B cell (primary cell): ENCODE measurements at regions not wholly inside any gene's neighbourhood (a gene's known extent, or its start where the extent isn't known, plus 50 kb on each side); places are given as distances from the start of the nearest gene placed in this dataset.

ENCODE experiments used
- ATAC-seq: fragments of 200-7000 bp; cut with Tn5 transposase; one replicate; pipeline ENCODE4 v1.10.0; 2021; ENCODE audit warnings: low read depth, mild to moderate bottlenecking, moderate number of reproducible peaks, moderate library complexity
- CTCF ChIA-PET: fragments of 350-600 bp; sonication (Branson Sonifier 250); formaldehyde crosslinking; loops from one replicate; lab custom pipeline; 2021; ENCODE audit warnings: antibody characterized with exemption, inconsistent platforms; lab: Charles Lee
- POLR2A ChIA-PET: fragments of 350-600 bp; sonication (Branson Sonifier 250); formaldehyde crosslinking; loops from one replicate; lab custom pipeline; 2021; ENCODE audit warnings: antibody characterized with exemption; lab: Charles Lee
- DNase-seq: peaks from one replicate; pipeline ENCODE4 v3.0.0; 2013
- H2AFZ ChIP-seq: 2 replicates; pipeline ENCODE4 v1.6.1; 2012; ENCODE audit warnings: mild to moderate bottlenecking, low read depth, low read length; ENCODE audit not compliant: insufficient read depth, poor library complexity, severe bottlenecking
- H3K27ac ChIP-seq, 2 donors: 1 replicate in 1 of 2; 2 replicates in 1 of 2; pipeline ENCODE4 v1.5.1; 2012 to 2013; ENCODE audit warnings: low read length in 2 of 2, mild to moderate bottlenecking in 2 of 2, moderate library complexity in 1 of 2
- H3K27me3 ChIP-seq, 4 experiments: fragments of 200-600 bp in 1 of 4; sonication (generic) in 1 of 4; replicated peaks in 1 of 4; 1 replicate in 2 of 4; 2 replicates in 2 of 4; pipeline versions ENCODE4 v1.6.1 to v1.7.0; 2013 to 2016; ENCODE audit warnings: low read length in 3 of 4, mild to moderate bottlenecking in 2 of 4, mixed read lengths in 1 of 4, moderate library complexity in 1 of 4; ENCODE audit not compliant: insufficient read depth in 4 of 4, control insufficient read depth in 3 of 4; ENCODE audit errors: control extremely low read depth in 1 of 4
- H3K36me3 ChIP-seq, 2 experiments: replicated peaks in 1 of 2; 1 replicate in 1 of 2; 2 replicates in 1 of 2; pipeline versions ENCODE4 v1.6.1 to v1.7.1; 2013; ENCODE audit warnings: low read length in 1 of 2; ENCODE audit not compliant: insufficient read depth in 2 of 2, control insufficient read depth in 1 of 2; ENCODE audit errors: control extremely low read depth in 1 of 2, extremely low read depth in 1 of 2
- H3K4me1 ChIP-seq, 2 donors: fragments of 200-600 bp in 1 of 2; sonication (generic) in 1 of 2; 1 replicate in 1 of 2; 2 replicates in 1 of 2; pipeline versions ENCODE4 v1.5.1 to v1.6.1; 2013 to 2017; ENCODE audit warnings: low read length in 2 of 2; ENCODE audit not compliant: control insufficient read depth in 2 of 2, insufficient read depth in 2 of 2
- H3K4me2 ChIP-seq: replicated peaks from 2 replicates; pipeline ENCODE3; 2012; ENCODE audit warnings: mild to moderate bottlenecking, low read depth, low read length; ENCODE audit not compliant: poor library complexity, severe bottlenecking
- H3K4me3 ChIP-seq, 5 experiments: fragments of 200-600 bp in 1 of 5; sonication (generic) in 1 of 5; 1 replicate in 3 of 5; 2 replicates in 2 of 5; pipeline versions ENCODE4 v1.5.1 to v1.7.0; 2011 to 2016; ENCODE audit warnings: low read length in 4 of 5, mild to moderate bottlenecking in 4 of 5, low read depth in 2 of 5, control low read depth in 1 of 5, moderate library complexity in 1 of 5; ENCODE audit not compliant: insufficient read depth in 1 of 5; ENCODE audit errors: control extremely low read depth in 1 of 5, extremely low read depth in 1 of 5
- H3K79me2 ChIP-seq: fragments of 200-600 bp; sonication (generic); one replicate; pipeline ENCODE4 v1.6.0; 2016; ENCODE audit warnings: low read length; ENCODE audit not compliant: control insufficient read depth, insufficient read depth
- H3K9ac ChIP-seq: fragments of 200-600 bp; sonication (generic); 2 replicates; pipeline ENCODE4 v1.6.1; 2017; ENCODE audit warnings: mild to moderate bottlenecking, low read length, moderate library complexity
- H3K9me3 ChIP-seq, 3 donors: one replicate each; pipeline versions ENCODE4 v1.6.1 to v1.7.1; 2013; ENCODE audit warnings: low read length in 2 of 3; ENCODE audit not compliant: control insufficient read depth in 2 of 3, insufficient read depth in 1 of 3; ENCODE audit errors: control extremely low read depth in 1 of 3
- H4K20me1 ChIP-seq: 2 replicates; pipeline ENCODE4 v1.6.0; 2012; ENCODE audit warnings: mild to moderate bottlenecking, low read length; ENCODE audit not compliant: insufficient read depth, control insufficient read depth, poor library complexity, severe bottlenecking
- H3K27ac Mint-ChIP-seq: one replicate; pipeline ENCODE4 v1.8.0; 2021; ENCODE audit warnings: mixed read lengths
- H3K27me3 Mint-ChIP-seq: one replicate; pipeline ENCODE4 v1.8.0; 2021; ENCODE audit warnings: mixed read lengths
- H3K4me1 Mint-ChIP-seq: one replicate; pipeline ENCODE4 v1.8.0; 2021; ENCODE audit warnings: mixed read lengths
- H3K4me3 Mint-ChIP-seq: one replicate; pipeline ENCODE4 v1.8.0; 2021; ENCODE audit warnings: mixed read lengths
- H3K9me3 Mint-ChIP-seq: one replicate; pipeline ENCODE4 v1.8.0; 2022; ENCODE audit warnings: mixed read lengths; ENCODE audit not compliant: insufficient read depth
- EZH2 ChIP-seq: IDR thresholded peaks from 2 replicates; pipeline ENCODE4 v1.6.1; 2012; ENCODE audit warnings: borderline replicate concordance, low read depth, mild to moderate bottlenecking, moderate library complexity, low read length; ENCODE audit not compliant: insufficient read depth, poor library complexity, severe bottlenecking
- WGBS: methylation state at CpG from one replicate; pipeline ENCODE4 v1.1.5; 2013; ENCODE audit warnings: missing lambda C conversion rate; ENCODE audit not compliant: insufficient coverage; 5-methylcytosine and 5-hydroxymethylcytosine counted together
- intact Hi-C: fragments of 100-400 bp; cut with micrococcal nuclease; formaldehyde crosslinking; loops from one replicate; pipeline ENCODE4 v1.10.0; 2022
- TF ChIP-seq, protein P1 (sequence below): fragments of 200-600 bp; IDR thresholded peaks from one replicate; pipeline ENCODE4 v1.8.0; 2022; ENCODE audit warnings: antibody characterized with exemption, mild to moderate bottlenecking

DNA sequence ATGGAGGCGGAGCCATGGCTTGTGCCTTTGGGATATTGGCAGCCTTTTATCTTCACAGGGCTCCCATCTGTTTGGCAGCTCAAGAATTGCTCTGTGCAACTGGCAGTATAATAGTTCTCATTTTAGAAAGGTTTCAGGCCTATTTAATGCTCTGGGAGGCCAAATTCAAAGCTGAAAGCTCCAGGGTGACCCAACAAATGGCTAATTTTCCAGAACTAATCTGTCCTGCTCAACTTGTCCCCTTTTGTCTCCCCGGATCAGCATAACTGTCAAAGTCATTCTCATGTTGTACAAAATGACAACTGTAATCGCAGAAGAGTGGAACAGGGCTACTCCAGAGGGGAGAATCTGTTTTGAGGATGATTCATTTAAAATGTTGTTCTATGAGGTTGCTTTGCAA lies 52.6 kb upstream of the CXCL14 start:
- no peak overlapping the region for H3K27ac ChIP-seq
- H3K4me3 ChIP-seq: no peak overlapping the region
- H4K20me1 ChIP-seq: no peaks in the 10 kb centered on the region
- H3K4me1 ChIP-seq: no peaks in the 10 kb centered on the region
- ATAC-seq: no peak
- Mint-ChIP-seq H3K4me1 (no peaks in the 10 kb centered on the region), H3K4me3 (no peak overlapping the region), H3K27me3 (peaks cover 12% of the 10 kb centered on the region), H3K27ac (no peak overlapping the region), H3K9me3 (no peaks in the 10 kb centered on the region)
- CTCF ChIA-PET: no interaction called here
- no peaks in the 10 kb centered on the region for H3K36me3 ChIP-seq
- no peaks in the 10 kb centered on the region for H3K27me3 ChIP-seq
- peaks cover 0 to 6% (median 0%) of the 10 kb centered on the region in 3 donors for H3K9me3 ChIP-seq
- intact Hi-C loops: no loop called here
- no peaks in the 10 kb centered on the region for H3K79me2 ChIP-seq
- 100% methylated on average over 1 of the region's 3 CpGs for WGBS
- TF ChIP-seq EZH2: no peak
- TF ChIP-seq, protein P1, sequence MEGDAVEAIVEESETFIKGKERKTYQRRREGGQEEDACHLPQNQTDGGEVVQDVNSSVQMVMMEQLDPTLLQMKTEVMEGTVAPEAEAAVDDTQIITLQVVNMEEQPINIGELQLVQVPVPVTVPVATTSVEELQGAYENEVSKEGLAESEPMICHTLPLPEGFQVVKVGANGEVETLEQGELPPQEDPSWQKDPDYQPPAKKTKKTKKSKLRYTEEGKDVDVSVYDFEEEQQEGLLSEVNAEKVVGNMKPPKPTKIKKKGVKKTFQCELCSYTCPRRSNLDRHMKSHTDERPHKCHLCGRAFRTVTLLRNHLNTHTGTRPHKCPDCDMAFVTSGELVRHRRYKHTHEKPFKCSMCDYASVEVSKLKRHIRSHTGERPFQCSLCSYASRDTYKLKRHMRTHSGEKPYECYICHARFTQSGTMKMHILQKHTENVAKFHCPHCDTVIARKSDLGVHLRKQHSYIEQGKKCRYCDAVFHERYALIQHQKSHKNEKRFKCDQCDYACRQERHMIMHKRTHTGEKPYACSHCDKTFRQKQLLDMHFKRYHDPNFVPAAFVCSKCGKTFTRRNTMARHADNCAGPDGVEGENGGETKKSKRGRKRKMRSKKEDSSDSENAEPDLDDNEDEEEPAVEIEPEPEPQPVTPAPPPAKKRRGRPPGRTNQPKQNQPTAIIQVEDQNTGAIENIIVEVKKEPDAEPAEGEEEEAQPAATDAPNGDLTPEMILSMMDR: no peak
- H3K4me2 ChIP-seq: no peak overlapping the region
- DNase-seq: no peak
- POLR2A ChIA-PET: no interaction called here
- H2AFZ ChIP-seq: no peak overlapping the region
- no peak overlapping the region for H3K9ac ChIP-seq

DNA sequence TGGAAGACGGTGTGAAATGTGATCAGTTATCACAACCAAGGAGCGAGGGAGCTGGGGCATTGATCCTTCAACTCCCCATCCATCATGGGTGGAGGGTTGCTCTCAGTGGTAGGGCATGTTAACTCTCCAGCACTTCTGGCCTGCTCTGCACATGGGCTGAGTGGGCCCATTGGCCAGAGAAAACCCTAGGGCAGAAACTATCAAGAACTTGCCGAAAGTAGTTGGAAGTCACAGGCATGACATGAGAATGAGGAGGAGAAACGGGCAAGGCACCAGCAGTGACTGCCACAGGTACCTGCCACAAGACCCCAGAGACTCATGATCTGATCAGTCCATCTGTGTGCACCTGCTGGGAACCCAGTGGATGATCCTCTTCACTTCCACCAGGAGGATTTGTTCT lies 50.9 kb upstream of the CXCL14 start:
- no peak for DNase-seq
- no peak overlapping the region for H3K27ac Mint-ChIP-seq
- H3K27me3 Mint-ChIP-seq: peaks cover 17% of the 10 kb centered on the region
- H3K9ac ChIP-seq: no peak overlapping the region
- H3K27ac ChIP-seq: no peak overlapping the region
- no peaks in the 10 kb centered on the region for H3K4me1 ChIP-seq
- TF ChIP-seq, protein P1: no peak
- no peak for TF ChIP-seq EZH2
- WGBS: 66% methylated on average over 3 of the region's 4 CpGs
- no peak overlapping the region for H3K4me3 ChIP-seq
- ATAC-seq: no peak
- H3K4me1 Mint-ChIP-seq: no peaks in the 10 kb centered on the region
- H3K4me3 Mint-ChIP-seq: no peak overlapping the region
- no peaks in the 10 kb centered on the region for H3K27me3 ChIP-seq
- no peak overlapping the region for H2AFZ ChIP-seq
- intact Hi-C loops: no loop called here
- ChIA-PET POLR2A (no interaction called here), CTCF (no interaction called here)
- peaks cover 0 to 6% (median 0%) of the 10 kb centered on the region in 3 donors for H3K9me3 ChIP-seq
- no peaks in the 10 kb centered on the region for H4K20me1 ChIP-seq
- no peaks in the 10 kb centered on the region for H3K9me3 Mint-ChIP-seq
- no peaks in the 10 kb centered on the region for H3K79me2 ChIP-seq
- H3K4me2 ChIP-seq: no peak overlapping the region
- no peaks in the 10 kb centered on the region for H3K36me3 ChIP-seq
